NCI-H526 (cell line): ENCODE measurements at regions not wholly inside any gene's neighbourhood (a gene's known extent, or its start where the extent isn't known, plus 50 kb on each side); places are given as distances from the start of the nearest gene placed in this dataset.

Experiments used
- DNase-seq, 2 experiments: peaks; one replicate each; lab custom pipeline; 2025; lab: John Stamatoyannopoulos, UW

DNA sequence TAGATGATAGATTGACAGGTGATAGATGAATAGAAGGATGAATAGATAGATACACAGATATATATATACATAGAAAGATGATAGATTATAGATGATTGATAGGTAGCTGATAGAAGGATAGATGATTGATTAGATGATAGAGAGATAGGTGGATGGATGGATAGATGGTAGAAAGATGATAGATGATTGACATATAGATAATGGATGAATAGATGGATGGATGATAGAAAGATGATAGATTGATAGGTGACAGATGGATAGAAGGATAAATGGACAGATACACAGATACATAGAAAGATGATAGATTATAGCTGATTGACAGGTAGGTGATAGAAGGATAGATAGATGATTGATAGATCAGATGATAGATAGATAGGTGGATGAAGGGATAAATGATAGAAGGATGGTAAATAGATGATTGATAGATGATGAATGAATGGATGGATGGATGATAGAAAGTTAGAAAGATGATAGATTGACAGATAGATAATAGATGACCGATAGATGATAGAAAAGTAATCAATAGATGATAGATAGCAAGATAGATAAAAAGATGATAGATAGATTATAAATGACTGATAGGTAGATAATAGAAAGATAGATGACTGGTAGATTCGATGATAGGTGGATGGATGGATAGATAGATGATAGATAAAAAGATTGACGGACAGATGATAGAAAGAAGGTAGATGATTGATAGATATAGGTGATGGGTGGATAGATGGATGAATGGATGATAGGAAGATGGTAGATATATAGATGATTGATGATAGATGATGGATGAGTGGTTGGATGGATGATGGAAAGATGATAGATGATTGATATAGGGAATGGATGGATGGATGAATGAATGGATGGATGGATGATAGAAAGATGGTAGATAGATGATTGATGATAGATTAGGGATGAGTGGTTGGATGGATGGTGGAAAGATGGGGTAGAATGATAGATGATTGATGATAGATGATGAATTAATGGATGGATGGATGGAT lies 80.4 kb downstream of the MICALL2 start:
- DNase-seq = no peak

DNA sequence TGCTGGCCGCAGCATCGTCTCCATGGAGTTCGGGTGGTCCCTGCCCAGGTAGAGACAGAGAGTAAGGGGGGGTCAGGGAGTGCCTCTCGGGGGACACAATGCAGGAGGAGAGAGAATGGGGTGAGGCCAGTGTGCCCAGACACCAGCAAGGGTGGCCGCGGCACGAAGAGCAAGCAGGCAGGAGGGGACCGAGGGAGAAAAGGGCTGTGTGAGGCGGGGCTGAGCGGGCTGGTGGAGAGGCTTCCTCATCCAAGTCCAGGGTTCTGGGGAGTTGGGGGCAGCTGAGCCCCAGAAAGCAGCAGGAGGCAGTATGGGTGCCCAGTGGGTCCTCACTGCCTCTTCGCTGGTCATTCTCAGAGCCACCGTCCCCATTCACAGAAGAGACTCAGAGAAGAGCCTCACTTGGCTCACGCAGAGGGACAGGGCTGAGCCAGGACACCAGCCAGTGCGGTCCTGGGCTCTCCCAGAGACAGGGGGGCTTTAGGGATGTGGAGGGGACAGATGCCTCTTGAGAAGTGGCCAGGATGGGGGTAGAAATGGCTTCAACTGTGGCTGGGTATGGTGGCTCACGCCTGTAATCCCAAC lies 78.9 kb downstream of the MICALL2 start:
- DNase-seq = no peak

DNA sequence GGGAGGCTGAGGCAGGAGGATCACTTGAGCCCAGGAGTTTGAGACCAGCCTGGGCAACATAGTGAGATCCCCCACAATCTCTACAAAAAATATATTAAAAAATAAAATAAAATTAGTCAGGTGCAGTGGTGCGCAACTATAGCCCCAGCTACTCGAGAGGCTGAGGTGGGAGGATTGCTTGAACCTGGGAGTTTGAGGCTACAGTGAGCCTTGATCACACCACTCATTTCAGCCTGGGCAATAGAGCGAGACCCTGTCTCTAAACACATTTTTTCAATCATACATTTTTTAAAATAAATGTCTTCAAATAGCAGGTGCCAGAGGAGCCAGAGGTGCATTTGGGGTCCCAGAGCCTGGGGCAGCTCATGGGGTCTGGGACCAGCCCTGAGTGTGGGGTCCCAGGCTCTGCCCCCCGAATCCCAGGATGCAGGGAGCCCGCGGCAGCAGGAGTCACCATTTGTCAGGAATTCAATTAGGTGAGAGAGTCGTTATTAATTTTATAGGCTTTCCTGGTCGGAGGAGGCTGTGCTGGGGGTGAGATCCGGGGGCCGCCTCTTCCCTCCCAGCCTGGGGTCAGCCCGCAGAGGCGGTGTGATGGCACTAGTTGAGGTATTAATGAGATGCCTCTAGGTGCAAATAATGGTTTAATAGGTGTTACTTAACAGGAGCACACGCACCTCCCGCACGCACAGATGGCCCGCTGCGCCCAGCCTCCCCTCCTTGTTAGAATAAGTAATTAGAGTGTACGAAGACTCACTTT lies 78.3 kb downstream of the MICALL2 start:
- DNase-seq = no peak

- no peak for DNase-seq
Measured at GRCh38 chr7:1382553-1383397, 76.5 kb downstream of the MICALL2 start.

GRCh38 chr7:1383398-1384112 lies 75.7 kb downstream of the MICALL2 start:
- DNase-seq = no peak

DNA sequence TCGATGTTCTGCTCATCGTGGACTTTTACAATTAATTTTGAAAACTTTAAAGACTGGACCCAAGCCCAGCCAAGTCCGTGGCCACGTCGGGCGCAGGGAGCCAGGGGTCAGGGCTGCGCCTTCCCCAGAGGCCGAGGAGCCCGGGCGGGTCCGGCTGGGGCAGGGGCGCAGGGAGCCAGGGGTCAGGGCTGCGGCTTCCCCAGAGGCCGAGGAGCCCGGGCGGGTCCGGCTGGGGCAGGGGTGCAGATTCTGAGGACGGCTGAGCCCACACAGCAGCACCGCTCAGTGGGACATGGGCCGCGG lies 75.2 kb downstream of the MICALL2 start:
- no peak for DNase-seq
